Gastrocnemius medialis (tissue), 4 donors: ENCODE measurements at regions not wholly inside any gene's neighbourhood (a gene's known extent, or its start where the extent isn't known, plus 50 kb on each side); places are given as distances from the start of the nearest gene placed in this dataset.

Experiments
- CTCF ChIP-seq, 5 experiments: fragments of 450-650 bp in 3 of 5; fragments of 200-600 bp in 2 of 5; sonication (generic) in 2 of 5; IDR thresholded peaks in 4 of 5; conservative IDR thresholded peaks in 1 of 5; 1 replicate in 4 of 5; 2 replicates in 1 of 5; pipeline ENCODE4 v1.5.1; 2016 to 2019; ENCODE audit warnings: antibody characterized with exemption in 5 of 5, mild to moderate bottlenecking in 3 of 5, moderate library complexity in 3 of 5
- POLR2A ChIP-seq, 2 donors: fragments of 450-650 bp; IDR thresholded peaks; one replicate each; pipeline ENCODE4 v1.6.1; 2017; ENCODE audit warnings: antibody characterized with exemption in 2 of 2, mild to moderate bottlenecking in 2 of 2, moderate library complexity in 2 of 2

DNA sequence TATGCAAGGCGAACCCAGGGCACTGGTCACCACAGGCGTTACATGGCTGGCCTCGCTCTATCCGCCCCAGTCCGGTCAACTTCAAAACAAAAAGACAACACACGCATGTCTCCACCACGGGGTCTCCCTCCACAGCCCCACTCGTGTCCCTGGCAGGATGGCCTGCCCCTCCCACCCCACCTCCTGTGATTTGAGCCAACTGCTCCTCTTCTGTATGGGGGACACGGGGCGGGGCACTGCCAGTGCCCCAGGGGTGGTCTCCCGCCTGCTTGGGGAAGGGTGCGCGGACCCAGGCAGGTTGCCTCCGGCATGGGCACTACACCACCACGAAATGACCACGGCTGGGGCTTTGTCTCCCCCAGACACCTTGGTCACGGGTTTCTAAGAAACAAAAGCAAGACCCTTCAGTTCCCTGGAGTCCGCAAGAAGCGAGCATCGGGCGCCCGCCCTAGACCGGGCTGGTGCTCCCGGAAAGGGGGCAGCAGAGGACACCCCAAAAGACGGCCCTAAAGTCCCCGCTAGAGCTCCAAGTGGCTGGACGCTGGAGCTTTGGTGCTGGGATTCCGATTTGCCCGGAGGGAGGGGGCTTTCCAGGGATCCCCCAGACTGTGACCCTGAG lies 219.3 kb upstream of the PRICKLE2 start:
- TF ChIP-seq CTCF (IDR thresholded peaks at IDR 0.05 in 4 of 5, conservative IDR thresholded peaks at IDR 0.05 in 1 of 5) (no peak), POLR2A (IDR thresholded peaks at IDR 0.05) (no peak)
